Fibroblast of mammary gland (primary cell): ENCODE measurements at regions not wholly inside any gene's neighbourhood (a gene's known extent, or its start where the extent isn't known, plus 50 kb on each side); places are given as distances from the start of the nearest gene placed in this dataset.

ENCODE experiments used
- DNase-seq: peaks from one replicate; pipeline ENCODE4 v3.0.0-alpha.2; 2010; ENCODE audit warnings: low read depth
- H3K4me3 ChIP-seq: 2 replicates; pipeline ENCODE4 v1.5.1; 2011; ENCODE audit warnings: low read depth, mild to moderate bottlenecking, low read length, moderate library complexity; ENCODE audit not compliant: control insufficient read depth
- CTCF ChIP-seq: conservative IDR thresholded peaks from 2 replicates; pipeline ENCODE4 v1.5.1; 2011; ENCODE audit warnings: low read depth, low read length, inconsistent platforms; ENCODE audit not compliant: control insufficient read depth, insufficient read depth

GRCh38 chr3:28008235-28008634 is 233.2 kb upstream of the CMC1 start:
- no peak overlapping the region for H3K4me3 ChIP-seq
- no peak for TF ChIP-seq CTCF
- DNase-seq, result no peak

GRCh38 chr3:28012830-28013229 is 228.6 kb upstream of the CMC1 start:
- no peak overlapping the region for H3K4me3 ChIP-seq
- no peak for TF ChIP-seq CTCF
- peak; percentile 21 for DNase-seq

DNA sequence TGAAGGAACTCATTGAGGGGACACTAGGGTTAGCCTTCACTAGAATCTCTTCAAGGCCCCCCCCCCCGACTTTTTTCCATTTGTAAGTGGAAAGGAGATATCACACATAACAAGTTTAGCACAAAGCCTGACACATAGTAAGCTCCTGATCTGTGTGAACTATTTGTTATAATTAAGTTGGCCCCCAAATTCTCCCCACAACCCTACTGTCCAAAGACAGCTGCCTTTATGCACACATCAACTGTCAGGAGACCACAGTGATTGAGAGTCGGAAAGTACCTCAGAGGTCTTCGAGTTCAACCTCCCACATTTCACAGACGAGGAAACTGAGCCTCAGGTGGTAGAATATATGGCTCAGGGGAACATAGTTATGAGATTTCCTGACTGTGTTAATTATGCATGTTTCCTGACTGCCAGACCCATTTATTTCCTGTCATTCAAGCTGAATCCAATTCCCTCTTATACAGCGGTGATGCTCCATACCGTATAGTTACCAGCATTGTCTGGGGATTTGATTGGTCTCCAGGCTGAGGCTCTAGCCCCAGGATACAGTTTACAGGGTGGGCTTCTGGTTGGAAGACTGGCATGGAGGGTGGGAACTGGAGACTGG is 227.4 kb upstream of the CMC1 start:
- TF ChIP-seq CTCF, result no peak
- no peak for DNase-seq
- H3K4me3 ChIP-seq, result no peak overlapping the region

DNA sequence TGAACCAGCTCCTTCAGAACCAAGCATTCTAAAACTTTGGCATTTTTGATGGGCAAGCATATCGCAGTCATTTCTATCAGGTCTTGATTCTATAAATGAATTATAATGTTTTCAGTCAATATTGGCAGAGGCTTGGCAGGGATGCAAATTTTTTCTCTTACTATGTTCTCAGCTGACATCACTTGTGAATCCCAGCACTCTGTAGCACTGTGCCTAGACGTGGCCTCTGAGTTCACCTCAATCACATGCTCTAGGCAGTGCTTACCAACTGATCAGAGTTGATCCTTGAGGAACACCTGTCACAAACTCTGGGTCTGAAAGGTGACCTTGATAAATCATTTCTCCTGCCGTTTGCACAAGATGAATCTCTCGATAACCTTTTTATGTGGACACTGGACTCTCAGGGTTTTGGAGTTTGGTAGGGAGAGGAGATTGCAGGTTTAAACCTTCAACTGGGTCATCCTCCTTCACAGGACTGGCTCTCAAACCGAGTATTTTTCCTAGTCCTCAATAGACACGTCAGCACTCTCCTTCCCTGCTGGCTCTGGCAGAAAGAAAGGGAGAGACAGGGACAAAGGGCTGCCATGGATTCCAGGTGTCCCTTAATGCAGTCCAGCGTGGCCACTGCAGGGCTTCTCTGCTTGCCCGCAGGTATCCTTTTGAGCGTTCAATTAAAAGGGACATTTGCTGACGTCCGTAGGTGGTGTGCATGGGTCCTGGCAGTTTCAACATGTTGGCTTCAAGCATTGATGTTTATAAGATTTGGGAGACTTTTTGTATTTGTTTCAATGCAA is 222.3 kb upstream of the CMC1 start:
- no peak for TF ChIP-seq CTCF

GRCh38 chr3:28019740-28020139 is 221.7 kb upstream of the CMC1 start:
- no peak overlapping the region for H3K4me3 ChIP-seq
- no peak for TF ChIP-seq CTCF
- DNase-seq, result no peak

More for the DNA sequence above, 222.3 kb upstream of the CMC1 start:
- no peak overlapping the region for H3K4me3 ChIP-seq
- no peak for DNase-seq

- no peak overlapping the region for H3K4me3 ChIP-seq
- no peak for TF ChIP-seq CTCF
- no peak for DNase-seq
Observed at GRCh38 chr3:28022916-28023315, 218.5 kb upstream of the CMC1 start.
